ENCODE measurements at regions not wholly inside any gene's neighbourhood (a gene's known extent, or its start where the extent isn't known, plus 50 kb on each side); places are given as distances from the start of the nearest gene placed in this dataset.

DNA sequence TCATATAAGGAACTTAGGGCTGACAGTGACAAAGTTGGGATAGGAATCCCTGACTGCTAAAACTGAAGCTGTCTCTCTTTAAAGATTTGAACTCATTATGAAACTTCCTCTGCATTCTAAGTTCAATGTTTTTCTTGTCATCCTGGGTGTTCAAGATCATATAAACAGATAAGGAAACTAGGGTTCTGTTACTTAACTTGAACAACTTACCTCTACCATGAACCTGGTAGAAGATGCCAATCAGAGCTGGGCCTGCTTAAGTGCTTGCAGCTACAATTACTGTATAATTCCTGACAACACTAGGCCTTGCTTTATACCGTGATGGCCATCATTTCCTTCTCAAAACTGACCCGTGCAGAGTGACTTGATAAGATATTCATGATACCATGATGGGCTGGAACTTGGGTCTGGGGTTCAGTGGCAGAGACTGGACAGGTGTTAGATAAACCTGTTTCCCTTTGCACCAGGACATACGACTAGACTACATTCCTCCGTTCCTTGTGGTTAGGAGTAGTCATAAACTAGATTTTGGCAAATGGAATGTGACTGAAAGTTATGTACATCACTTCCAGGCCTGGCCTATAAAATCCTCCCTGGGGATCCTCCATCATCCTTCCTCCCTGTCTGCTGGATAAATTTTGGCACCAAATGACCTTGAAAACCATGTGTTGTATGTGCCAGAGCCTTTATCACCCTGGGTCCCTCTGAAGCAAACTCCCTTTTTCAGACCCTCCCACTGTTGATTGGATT is 172.2 kb upstream of the PRICKLE1 start:
- no peak for DNase-seq (ENCODE audit: low read depth, low spot score)

DNA sequence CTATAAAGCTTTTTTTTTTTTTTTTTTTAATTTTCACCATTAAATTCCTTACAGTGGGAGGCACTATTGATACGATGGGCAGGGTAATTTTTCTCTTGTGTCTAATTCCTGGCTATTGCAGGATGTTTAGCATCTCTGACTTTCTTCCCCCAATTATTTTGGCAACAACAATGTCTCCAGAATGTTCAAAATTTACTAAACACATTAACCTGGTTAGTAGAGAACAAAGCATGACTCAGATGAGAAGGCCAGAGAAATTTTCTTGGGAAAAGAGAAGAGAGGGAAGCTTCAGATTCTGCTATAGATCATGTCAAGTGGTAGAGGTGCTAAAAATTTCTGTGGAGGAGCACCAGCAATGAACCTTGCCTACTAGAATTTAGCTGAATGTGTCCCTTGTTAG is 171.5 kb upstream of the PRICKLE1 start:
- DNase-seq (ENCODE audit: low read depth, low spot score): no peak

DNA sequence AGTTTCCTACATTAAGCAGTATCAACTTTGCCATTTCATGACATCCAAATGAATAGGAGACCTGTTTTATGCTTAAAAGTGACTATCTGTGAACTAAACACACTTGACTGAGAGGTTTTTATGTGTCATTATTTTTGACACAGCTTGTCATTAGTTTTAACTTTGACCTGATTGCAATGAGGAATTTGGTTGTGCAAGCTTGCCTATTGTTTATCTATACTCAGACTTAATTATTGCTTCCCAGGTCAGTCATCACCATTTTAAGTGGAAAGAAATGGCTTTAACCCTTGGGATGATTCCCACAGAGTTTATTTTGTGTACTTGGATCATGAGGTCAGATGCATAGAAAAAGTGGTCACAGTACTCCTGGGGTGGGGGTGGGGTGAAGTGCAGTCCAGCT is 171.0 kb upstream of the PRICKLE1 start:
- no peak for DNase-seq (ENCODE audit: low read depth, low spot score)

DNA sequence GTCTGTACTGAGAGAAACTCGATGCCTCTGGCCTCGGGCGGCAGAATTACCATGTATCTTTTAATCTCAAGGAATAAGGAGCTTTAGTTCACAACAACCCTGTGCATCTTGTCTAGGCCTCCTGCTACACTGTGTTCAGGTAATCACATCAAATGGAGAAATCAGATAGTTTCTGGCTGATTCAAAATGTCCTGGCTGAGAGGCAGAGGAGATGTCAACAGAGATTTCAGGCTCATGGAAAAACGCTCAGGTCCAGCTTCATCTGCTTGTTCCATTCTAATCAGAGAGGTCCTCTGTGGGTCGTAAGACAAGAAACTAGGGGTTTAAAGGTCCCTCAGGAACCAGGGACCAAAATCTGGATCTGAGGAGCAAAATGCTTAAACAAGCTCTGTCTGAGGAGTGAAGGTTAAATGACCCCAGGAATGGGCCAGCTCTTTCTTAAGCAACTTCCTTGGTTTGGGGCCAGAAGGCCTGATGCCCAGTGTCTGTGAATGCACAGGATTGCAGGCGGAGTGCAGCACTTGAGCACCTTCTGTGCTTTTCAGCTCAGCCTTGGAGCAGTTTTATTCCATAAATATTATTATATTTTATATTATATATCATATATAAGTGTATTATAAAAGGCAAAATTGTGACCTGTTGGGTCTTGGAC is 170.2 kb upstream of the PRICKLE1 start:
- DNase-seq (ENCODE audit: low read depth, low spot score): no peak

DNA sequence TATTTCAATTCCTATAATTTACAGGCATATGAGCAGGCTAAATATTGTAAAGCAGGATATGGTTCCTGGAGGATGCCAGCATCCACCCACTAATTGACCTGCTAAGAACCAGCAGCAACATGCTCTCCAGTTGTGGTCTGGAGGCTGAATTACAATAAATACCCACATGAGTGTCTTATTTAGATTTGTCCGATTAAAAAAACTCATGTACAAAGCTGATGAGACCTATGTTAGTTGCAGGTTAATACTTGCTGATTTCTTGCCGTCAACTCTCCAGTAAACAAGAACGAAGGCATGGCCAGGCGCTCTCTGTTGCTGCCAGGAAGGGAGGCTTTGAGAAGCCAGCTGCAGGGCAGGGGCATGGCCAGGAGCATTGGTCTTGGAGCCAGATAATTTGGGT is 169.3 kb upstream of the PRICKLE1 start:
- no peak for DNase-seq (ENCODE audit: low read depth, low spot score)

DNA sequence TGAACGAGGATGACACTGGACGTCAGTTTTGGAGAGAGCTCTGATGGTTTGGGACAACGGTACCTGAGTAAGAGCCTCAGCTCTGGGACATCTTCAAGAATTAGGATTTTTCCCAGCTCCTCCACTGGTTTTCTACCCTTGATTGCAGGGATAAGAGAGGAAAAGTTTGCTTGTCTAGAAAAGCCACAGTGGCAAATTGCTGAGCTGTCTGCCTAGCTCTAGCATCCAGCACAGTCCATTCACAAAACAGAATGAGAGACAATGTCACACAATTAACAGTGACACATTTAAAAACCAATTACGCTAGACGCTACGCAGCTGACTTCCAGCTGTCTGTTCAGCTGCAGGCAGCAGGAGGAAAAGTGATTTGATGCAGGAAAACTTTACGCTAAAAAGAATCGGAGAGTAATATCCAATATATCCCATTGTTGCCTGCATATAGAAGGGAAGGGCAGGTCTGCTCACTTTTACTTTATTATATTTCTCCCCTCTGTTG is 168.1 kb upstream of the PRICKLE1 start:
- no peak for DNase-seq (ENCODE audit: low read depth, low spot score)

DNA sequence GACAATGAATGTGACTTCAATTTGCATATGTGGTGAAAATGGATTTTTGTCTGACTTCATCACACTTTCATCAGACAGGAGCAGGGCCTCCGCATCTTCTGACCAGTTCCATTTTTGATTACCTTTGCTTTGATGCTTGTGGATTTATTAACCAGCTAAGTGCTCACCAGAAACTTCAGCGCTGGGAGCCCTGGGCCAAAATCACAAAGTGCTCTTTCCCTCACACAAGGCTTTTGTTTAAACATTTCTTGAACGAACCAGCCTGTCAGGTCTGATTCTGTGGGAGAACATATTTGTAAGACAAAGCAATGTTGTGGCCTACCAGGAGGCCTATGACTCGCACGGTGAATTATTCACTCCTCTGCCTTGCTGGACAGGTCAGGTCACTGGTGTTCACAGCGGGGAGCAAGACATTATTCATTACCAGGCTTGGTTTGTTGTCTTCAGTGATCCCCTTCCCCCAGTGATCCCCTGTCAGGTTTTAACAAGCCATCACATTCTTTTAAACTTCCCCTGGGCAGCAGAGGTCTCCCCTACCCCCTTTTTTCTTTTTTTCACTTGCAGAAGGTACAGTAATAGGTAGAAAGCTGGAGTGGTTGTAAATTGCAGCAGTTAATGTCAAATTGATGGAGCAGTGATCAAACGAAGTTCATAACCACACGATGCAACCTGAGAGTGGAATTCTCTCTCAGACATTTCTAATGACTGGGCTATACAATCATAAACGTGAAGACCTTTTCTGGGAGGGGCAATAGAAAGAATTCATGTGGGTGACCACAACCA is 167.5 kb upstream of the PRICKLE1 start:
- DNase-seq (ENCODE audit: low read depth, low spot score): peak; percentile 71

DNA sequence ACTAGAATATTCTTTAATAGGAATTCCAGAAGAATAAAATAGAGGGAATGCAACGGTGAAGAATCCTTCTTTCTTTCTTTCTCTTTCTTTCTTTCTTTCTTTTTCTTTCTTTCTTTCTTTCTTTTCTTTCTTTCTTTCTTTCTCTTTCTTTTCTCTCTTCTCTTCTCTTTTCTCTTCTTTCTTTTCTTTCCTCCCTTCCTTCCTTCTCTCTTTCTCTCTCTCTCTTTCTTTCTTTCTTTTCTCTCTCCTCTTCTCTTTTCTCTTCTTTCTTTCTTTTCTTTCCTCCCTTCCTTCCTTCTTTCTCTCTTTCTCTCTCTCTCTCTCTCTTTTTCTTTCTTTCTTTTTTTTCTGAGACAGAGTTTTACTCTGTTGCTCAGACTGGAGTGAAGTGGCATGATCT is 160.8 kb upstream of the PRICKLE1 start:
- no peak for DNase-seq (ENCODE audit: low read depth, low spot score)

DNA sequence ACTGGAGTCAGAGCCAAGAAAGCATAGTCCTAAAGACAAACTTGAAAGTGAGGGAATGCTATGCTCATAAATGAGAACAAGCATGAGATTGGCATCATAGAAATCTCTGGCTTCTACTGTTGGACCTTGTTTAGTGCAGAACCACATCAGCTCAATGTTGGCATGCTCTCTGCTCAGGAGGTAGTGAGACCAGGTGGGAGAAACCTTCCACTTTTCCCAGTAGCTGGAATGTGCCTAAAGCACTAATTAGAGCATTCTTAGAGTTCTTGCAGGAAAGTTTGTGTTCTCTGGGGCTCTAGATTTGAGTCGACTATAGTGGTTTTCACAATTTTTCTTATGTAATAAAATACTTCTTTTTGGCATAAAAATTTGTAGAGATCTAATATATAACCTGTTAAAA is 159.7 kb upstream of the PRICKLE1 start:
- DNase-seq (ENCODE audit: low read depth, low spot score): no peak

DNA sequence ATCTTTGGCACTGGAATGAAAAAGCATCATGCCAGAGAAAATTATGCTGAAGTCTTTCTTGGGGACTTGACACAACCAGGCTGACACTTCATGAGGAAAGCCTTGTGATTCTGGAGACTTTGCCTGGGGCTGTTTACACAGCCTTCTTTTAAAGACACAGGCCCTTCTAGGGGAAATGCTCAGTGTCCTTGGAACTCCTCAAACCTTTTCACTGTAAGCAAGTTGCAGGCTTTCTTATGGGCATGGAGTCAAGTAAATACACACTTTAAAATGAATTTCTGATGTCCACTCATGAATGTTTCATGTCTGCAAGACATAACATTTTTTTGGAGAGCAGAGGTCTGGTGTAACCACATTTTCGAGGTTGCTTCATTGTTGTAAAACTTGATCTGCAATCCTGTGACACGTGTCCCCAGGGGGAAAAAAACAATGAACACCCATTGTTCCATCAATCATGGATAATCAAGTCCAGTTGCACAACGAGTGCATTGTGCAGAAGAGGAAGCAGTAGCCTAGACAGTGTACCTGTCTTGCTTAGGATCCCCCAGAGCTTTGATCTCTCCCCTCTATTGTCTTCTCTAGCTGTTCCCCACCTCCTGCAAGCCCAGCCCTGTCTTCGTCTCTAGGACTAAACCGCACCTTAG is 155.1 kb upstream of the PRICKLE1 start:
- no peak for DNase-seq (ENCODE audit: low read depth, low spot score)

DNA sequence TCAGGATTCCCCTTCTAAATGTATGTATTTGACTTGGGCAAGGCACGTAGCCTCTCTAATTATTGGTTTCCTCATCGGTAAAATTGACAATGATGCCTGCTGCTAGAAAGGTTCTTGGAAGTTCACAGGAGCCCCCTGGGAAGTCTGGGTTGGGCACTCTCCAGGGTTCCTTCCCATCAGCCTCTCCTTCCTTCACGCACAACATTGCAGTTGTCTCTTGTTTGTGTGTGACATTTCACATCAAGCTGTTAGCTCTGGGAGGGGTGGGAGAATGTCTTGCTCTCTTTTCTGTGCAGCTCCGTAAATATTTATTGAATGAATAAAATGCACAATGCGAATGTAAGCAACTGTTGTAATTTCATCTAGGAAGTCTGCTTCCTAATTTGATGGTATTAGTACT is 153.2 kb upstream of the PRICKLE1 start:
- no peak for DNase-seq (ENCODE audit: low read depth, low spot score)

DNA sequence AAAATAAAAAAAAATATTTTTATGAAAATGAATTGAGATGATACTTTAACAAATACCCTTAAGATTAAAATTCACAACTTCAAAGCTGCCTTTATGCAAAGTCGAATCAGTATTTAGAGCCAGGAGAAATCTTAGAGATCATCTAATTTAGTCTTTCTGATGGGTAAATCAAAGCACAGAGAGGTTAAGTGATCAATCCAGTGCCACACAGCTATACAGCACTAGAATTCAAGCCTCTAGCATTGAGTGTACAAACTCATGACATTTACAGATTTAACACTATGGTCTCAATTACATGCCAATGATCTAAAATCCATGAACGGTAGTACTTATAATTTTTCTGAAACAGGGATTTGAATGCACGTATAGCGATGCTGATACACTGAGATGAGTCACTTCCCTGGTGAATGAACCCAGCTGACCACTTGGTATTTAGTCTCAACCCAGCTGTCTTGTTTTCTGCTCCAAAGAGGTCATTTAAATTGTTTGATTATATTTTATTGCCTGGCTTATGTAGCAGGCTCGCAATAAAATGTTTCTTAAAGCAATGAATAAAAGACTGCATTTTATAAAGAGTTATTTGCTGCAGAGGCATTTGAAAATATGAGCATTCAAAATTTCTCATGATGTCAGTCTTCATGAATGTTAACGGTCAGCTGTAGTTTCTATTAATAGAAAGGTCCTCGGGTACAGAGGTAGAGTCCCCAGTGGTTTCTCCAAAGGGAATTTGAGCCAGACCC is 152.4 kb upstream of the PRICKLE1 start:
- no peak for DNase-seq (ENCODE audit: low read depth, low spot score)

DNA sequence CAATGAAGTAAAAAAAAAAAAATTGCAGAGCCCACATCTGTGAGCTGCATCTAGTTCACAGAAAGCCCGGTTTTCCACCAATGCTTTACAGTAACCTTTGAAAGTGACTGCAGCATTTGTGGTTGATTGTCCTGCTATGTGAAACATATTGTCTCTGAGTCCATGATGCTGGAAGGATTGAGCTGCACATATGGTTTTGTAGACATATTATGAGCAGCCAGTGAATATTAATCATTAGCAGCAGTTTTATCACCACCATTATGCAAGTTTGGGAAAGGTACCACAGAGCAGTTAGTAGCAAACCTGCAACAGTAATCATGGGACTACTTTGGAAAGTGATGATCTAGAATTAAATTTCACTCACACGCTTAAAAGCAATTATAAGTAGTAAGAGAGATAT is 151.5 kb upstream of the PRICKLE1 start:
- DNase-seq (ENCODE audit: low read depth, low spot score): no peak

DNA sequence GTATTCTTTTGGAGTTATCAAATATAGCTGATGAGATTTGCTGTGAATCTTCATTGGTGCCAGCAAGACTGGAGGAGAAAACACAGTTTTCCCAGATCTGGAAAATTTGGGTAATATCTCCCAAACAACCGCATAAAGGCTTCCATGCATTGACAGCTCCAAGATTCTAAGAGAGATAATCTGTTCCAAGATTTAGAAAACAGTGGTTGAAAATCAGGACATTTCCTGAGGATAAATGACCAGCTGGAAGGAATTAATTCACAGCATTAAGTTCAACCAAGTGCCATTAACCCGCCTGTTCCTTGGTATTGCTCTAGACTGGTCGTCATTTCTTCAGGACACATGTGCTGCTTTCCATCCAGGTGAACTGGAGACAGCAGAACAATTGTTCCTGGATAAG is 147.9 kb upstream of the PRICKLE1 start:
- no peak for DNase-seq (ENCODE audit: low read depth, low spot score)

DNA sequence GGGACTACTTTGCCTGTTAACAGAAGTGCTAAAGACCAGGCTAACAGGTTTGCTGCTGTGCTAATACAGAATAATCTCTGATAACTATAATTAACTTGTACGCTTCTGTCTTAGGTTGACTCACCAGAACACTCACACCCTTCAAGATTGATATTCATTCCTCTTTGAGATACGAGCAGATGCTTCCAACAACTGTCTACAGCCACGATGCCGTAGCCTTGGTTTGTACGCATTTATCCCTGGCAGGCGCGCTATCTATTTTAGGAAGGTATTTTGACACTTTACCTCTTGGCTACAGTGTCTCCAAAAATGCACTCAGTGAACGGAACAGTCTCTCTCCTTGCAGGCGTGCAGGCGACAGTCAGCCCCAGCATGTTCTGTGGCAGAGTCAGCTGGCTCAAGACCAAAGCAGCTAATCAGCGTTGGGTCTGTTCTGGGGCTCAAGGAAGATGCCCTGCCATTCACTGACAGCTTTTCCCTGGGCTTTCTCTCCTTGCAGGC is 146.4 kb upstream of the PRICKLE1 start:
- DNase-seq (ENCODE audit: low read depth, low spot score): no peak

DNA sequence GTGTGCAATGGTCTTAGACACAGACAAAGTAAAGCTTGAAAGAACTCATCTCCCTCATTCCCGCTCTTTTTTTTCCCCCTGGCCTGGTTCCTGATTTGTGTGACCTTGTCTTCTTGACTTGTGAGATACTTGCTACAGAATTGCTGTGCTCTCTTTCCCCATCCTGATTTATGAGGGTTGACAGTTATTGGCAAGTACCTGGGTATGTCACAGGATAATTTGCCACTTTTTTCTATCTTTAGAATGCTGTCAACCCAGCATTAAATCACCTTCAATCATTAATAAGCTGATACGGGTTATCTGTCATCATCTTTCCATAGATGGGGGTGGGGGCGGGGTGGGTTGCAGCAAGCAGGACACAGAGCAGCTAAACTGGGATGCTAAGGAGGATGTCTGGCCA is 144.4 kb upstream of the PRICKLE1 start:
- no peak for DNase-seq (ENCODE audit: low read depth, low spot score)

DNA sequence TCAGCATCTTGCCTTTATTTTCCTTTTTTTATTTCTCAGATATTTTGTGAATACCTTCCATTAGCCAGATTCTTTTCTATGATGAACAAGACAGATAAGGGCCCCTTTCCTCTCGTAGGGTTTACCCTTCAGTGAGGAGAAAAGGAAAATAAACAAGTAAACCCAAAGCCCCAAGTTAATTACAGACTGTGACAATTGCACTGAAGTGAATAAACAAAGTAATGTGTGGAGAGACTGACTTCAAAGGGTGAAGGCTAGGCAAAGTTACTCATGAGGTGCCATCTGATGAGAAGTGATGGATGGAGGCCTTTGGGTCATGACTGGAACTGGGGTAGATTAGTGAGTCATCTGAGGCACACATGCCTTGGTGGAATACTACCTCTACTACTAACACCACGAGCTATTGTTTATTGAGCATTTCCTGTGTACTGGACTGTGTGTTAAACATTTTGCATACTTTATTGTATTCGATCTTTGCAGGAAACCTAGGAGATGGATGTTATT is 143.4 kb upstream of the PRICKLE1 start:
- DNase-seq (ENCODE audit: low read depth, low spot score): no peak

DNA sequence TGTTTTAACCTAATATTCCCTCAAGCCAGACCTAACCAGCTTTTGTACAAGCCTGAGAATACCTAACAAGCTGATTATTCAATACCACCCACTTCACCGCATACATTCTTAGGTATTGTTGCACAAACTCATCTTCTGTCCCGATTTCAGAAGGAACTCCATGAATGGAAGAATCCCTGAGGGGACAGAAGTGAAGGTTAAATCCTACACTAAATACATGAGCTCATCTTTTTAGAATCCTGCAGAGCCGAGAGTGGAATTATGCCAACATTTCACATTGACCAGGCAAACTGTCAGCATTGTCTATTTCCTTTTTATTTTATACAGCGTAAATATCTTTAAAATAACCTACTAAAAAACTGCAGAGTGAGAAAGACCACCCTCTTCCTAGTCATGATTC is 140.7 kb upstream of the PRICKLE1 start:
- DNase-seq (ENCODE audit: low read depth, low spot score): no peak

DNA sequence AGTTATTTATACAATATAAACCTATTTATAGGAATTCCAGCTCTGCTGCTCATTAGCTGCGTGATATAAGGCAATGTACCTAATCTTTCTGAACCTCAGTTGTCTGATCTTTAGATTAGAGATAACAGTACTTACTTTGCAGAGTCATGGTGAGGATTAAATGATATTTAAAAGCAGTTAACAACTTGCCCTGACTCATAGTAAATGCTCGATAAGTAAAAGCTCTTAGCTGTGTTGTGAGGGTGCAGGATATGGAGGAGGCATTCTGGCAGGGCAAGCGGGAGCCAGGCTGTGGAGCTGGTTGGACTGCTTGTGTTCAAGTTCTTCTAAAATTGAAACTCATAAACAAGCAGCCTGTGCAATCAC is 140.0 kb upstream of the PRICKLE1 start:
- no peak for DNase-seq (ENCODE audit: low read depth, low spot score)

DNA sequence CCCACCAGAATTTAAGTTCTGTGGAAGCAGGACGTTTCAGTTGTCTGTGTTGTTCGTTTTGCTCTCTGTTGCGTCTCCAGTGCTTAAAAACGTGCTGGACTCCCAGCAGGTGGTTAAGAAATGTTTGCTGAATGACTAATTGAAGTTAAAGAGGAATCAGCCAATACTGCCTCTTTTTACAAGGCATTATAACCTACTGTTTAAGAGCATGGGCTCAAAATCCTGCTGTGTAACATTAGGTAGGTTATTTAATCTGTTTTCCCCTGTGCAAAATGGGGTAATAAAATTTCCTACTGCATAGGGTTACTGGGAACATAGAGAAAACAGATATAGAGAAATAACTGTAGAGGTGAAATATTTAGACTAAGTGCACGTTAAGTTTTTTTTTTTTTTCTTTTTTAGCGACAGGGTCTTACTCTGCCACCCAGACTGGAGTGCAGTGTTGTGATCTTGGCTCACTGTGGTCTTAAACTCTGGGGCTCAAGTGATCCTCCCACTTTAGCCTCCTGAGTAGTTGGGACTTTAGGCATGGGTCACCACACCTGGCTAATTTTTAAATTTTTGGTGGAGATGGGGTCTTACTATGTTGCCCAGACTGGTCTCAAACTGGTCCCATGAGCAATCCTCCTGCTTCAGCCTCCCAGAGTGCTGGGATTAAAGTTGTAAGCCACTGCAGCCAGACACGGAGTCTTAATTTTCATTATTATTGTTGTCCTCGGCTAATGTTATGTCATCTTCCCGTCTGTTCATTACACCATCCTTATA is 139.4 kb upstream of the PRICKLE1 start:
- DNase-seq (ENCODE audit: low read depth, low spot score): no peak

All from brain pericyte (primary cell).